ENCODE measurements at regions not wholly inside any gene's neighbourhood (a gene's known extent, or its start where the extent isn't known, plus 50 kb on each side); places are given as distances from the start of the nearest gene placed in this dataset.

GRCh38 chr3:65079560-65079959 is 391.8 kb upstream of the ADAMTS9 start:
- Histone ChIP-seq H3K9me3 (replicated peaks; ENCODE audit: control insufficient read depth, insufficient read depth, low read length) (no peaks in the 10 kb centered on the region), H3K36me3 (ENCODE audit: control insufficient read depth in 2 of 2, insufficient read depth in 2 of 2, low read length in 1 of 2) (no peaks in the 10 kb centered on the region), H3K9ac (ENCODE audit: control insufficient read depth, insufficient read depth, low read length) (no peak overlapping the region), H3K27me3 (replicated peaks in 1 of 2; ENCODE audit: control insufficient read depth in 2 of 2, insufficient read depth in 2 of 2, low read length in 1 of 2) (no peaks in the 10 kb centered on the region), H2AFZ (ENCODE audit: control insufficient read depth, low read depth, low read length) (no peak overlapping the region), H3K4me3 (no peak overlapping the region), H3K27ac (ENCODE audit: control insufficient read depth, insufficient read depth) (no peak overlapping the region), H4K20me1 (ENCODE audit: control insufficient read depth, insufficient read depth) (no peaks in the 10 kb centered on the region), H3K4me2 (ENCODE audit: control insufficient read depth, insufficient read depth) (no peak overlapping the region), H3K79me2 (ENCODE audit: control insufficient read depth, insufficient read depth, low read length) (no peaks in the 10 kb centered on the region), H3K4me1 (ENCODE audit: control insufficient read depth, insufficient read depth, low read length) (no peaks in the 10 kb centered on the region)
- FAIRE-seq (no peak), DNase-seq (ENCODE audit: low read depth, low spot score) (no peak), ATAC-seq (no peak)
- 50% methylated on average over 5 of the region's 5 CpGs for WGBS (ENCODE audit: insufficient coverage, insufficient replicate concordance, low lambda C conversion rate, missing lambda C conversion rate)
- in situ Hi-C loops (cut with MboI) = no loop called here
- SMC1A ChIA-PET (ENCODE audit: uncharacterized antibody, unreplicated experiment) = no interaction called here
- POLR2A ChIA-PET = no interaction called here
- no TSS peak for BruUV-seq (replicated peaks)
- intact Hi-C loops (cut with micrococcal nuclease; ENCODE audit: unreplicated experiment) = no loop called here
- RAD21 ChIA-PET (ENCODE audit: unreplicated experiment) = no interaction called here
- TF ChIP-seq REST (IDR thresholded peaks at IDR 0.05; ENCODE audit: low read depth, low read length) (no peak), MEF2B (IDR thresholded peaks at IDR 0.05; ENCODE audit: partially characterized antibody, poor library complexity, severe bottlenecking) (no peak), MTA2 (IDR thresholded peaks at IDR 0.05; ENCODE audit: low read depth) (no peak), YBX1 (IDR thresholded peaks at IDR 0.05) (no peak), GATAD2B (conservative IDR thresholded peaks at IDR 0.05; ENCODE audit: low read depth) (no peak), GABPA (IDR thresholded peaks at IDR 0.05; ENCODE audit: low read depth) (no peak), MXI1 (IDR thresholded peaks at IDR 0.05; ENCODE audit: low read depth, low read length) (no peak), SRF (IDR thresholded peaks at IDR 0.05; ENCODE audit: low read depth in 2 of 2, low read length in 2 of 2) (no peak), RELA (IDR thresholded peaks at IDR 0.05; ENCODE audit: borderline replicate concordance, partially characterized antibody) (no peak), MEF2A (IDR thresholded peaks at IDR 0.05; ENCODE audit: insufficient read depth, low read depth, low read length) (no peak), PAX5 (IDR thresholded peaks at IDR 0.05; ENCODE audit: borderline replicate concordance, low read depth, low read length) (no peak), FOXK2 (IDR thresholded peaks at IDR 0.05) (no peak), SP1 (IDR thresholded peaks at IDR 0.05; ENCODE audit: low read depth, low read length) (no peak), RFX5 (IDR thresholded peaks at IDR 0.05; ENCODE audit: low read depth, low read length) (no peak), MTA3 (IDR thresholded peaks at IDR 0.05; ENCODE audit: borderline replicate concordance, low read length) (no peak), ZBED1 (IDR thresholded peaks at IDR 0.05; ENCODE audit: borderline replicate concordance) (no peak)
- CTCF ChIA-PET = no interaction called here

Measured in GM12878 (cell line).